Activated naive CD4-positive, alpha-beta T cell treated with anti-CD3 and anti-CD28 coated beads for 36 hours (primary cell): ENCODE measurements at regions not wholly inside any gene's neighbourhood (a gene's known extent, or its start where the extent isn't known, plus 50 kb on each side); places are given as distances from the start of the nearest gene placed in this dataset.
"Not testable (repeated sequence)": the region's sequence is repeated elsewhere in the genome, so short reads cannot be mapped to it uniquely, and the experiment has no call there.

Experiments
- CTCF ChIA-PET: fragments of 350-600 bp; sonication (Branson Sonifier 250); formaldehyde crosslinking; loops from one replicate; lab custom pipeline; 2021; ENCODE audit warnings: antibody characterized with exemption; lab: Charles Lee
- DNase-seq: peaks from one replicate; pipeline ENCODE4 v3.0.0-alpha.2; 2020
- H3K27ac Mint-ChIP-seq: one replicate; pipeline ENCODE4 v1.8.0; 2021; ENCODE audit warnings: mild to moderate bottlenecking, mixed read lengths
- H3K27me3 Mint-ChIP-seq: one replicate; pipeline ENCODE4 v1.8.0; 2021; ENCODE audit warnings: low read depth, mixed read lengths
- H3K36me3 Mint-ChIP-seq: one replicate; pipeline ENCODE4 v1.8.0; 2021; ENCODE audit warnings: low read depth, mixed read lengths
- H3K4me1 Mint-ChIP-seq: one replicate; pipeline ENCODE4 v1.8.0; 2021; ENCODE audit warnings: low read depth, mixed read lengths
- H3K4me3 Mint-ChIP-seq: one replicate; pipeline ENCODE4 v1.8.0; 2021; ENCODE audit warnings: mild to moderate bottlenecking, moderate library complexity, mixed read lengths
- H3K9me3 Mint-ChIP-seq: one replicate; pipeline ENCODE4 v1.8.0; 2021; ENCODE audit warnings: mixed read lengths
- intact Hi-C: fragments of 100-400 bp; cut with micrococcal nuclease; formaldehyde crosslinking; loops from one replicate; pipeline ENCODE4 v1.15.1; 2023

DNA sequence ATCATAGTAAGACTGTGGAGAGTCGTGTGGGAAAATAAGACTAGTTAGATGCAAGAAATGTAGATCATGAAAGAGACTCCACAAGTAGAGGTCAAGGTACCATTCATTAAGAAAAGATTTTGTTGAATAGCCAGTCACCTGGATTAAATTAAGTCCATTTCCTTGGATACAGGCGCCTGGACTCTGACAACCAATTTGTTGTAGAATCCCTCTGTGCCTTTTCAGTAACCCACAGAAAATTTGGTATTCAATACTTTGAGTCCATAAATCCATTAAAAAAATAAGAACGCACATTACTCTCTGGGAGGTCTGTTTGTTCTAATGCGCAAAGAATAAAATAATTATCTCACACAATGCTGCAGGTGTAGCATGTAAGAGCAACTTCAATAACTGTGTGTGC is 469.4 kb downstream of the KLF12 start:
- CTCF ChIA-PET, result no interaction called here
- intact Hi-C loops, result no loop called here
- no peaks in the 10 kb centered on the region for H3K9me3 Mint-ChIP-seq
- H3K36me3 Mint-ChIP-seq, result no peaks in the 10 kb centered on the region
- no peak overlapping the region for H3K4me3 Mint-ChIP-seq
- DNase-seq, result no peak
- H3K4me1 Mint-ChIP-seq, result no peaks in the 10 kb centered on the region
- H3K27ac Mint-ChIP-seq, result no peak overlapping the region
- H3K27me3 Mint-ChIP-seq, result no peaks in the 10 kb centered on the region

DNA sequence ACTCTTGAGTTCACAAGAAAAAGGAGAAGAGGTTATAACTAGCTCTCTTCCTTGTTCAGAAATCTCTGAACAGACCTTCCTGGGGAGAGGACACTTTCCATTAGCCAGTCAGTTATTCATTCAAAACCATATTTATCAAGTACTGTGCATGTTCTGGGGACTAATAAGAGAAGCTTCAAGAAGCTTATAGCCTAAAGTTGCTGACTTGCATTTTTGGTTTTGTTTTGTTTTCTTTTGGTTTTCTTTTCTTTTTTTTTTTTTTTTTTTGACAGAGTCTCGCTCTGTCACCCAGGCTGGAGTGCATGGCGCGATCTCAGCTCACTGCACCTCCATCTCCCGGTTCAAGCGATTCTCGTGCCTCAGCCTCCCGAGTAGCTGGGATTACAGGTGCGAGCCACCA is 471.4 kb downstream of the KLF12 start:
- Mint-ChIP-seq H3K4me1 (no peaks in the 10 kb centered on the region), H3K27me3 (no peaks in the 10 kb centered on the region), H3K27ac (no peak overlapping the region), H3K9me3 (no peaks in the 10 kb centered on the region), H3K4me3 (no peak overlapping the region), H3K36me3 (no peaks in the 10 kb centered on the region)
- CTCF ChIA-PET, result interaction anchor here (0.6 kb wide), 1 partner anchor 347 kb away, joined by 3 read pairs; no protein-coding TSS in a partner anchor
- no peak for DNase-seq
- intact Hi-C loops, result no loop called here

DNA sequence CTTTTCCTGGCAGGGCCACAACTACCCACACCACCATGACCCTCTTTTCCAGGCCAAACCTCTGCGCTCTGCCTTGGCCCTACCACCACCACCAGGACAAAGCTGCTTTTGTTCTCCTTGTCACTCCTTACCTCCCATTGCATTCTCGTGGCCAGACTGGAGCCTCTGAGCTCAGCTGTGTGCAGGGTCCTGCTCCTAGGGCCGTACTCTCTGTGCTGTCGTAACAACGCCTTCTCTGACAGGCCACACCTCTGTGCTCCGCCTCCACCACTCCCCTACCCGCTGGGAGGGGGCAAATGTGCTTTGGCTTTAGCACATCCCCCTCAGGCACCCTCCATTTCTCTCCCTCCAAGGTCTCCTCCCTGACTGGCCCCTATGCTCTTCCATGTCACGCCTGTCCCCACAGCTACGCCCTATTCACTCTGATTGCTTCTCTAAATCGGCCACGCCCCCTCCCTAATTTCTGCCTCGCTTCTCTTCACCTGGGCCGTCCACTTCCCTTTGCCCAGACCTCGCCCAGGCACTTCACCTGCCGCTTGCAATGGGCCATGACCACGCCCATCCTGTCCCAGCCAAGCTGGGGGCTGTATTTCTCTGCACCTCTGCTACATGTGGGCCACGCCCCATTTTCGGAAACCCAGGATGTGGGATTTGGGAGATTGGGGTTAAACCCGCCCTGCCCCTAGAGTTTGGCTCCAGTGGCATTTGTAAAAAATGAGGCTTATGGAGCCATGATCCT is 472.3 kb downstream of the KLF12 start:
- H3K9me3 Mint-ChIP-seq, result no peaks in the 10 kb centered on the region
- H3K4me3 Mint-ChIP-seq, result no peak overlapping the region
- H3K27me3 Mint-ChIP-seq, result no peaks in the 10 kb centered on the region
- H3K36me3 Mint-ChIP-seq, result no peaks in the 10 kb centered on the region
- peak overlapping the region; percentile 21 for H3K27ac Mint-ChIP-seq
- no peaks in the 10 kb centered on the region for H3K4me1 Mint-ChIP-seq
- intact Hi-C loops, result no loop called here
- no peak for DNase-seq
- CTCF ChIA-PET, result no interaction called here

DNA sequence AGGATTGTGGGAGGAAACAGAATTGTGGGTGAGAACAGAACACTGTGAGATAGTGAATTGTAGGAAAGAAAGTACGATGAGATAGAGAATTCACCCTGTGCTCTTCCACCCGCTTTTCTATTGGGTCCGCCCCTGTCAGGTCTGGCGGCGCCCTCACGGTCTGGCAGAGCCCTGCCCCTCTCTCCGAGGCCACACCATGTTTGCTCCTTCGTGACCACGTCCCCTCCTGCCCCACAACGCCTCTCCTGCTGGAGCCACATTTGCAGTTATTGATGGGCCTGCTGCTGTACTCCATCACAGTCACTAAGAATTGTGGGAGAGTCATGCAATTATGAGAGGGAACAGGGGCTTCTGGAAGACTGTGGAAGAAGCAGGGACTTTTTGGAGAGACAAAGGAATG is 473.1 kb downstream of the KLF12 start:
- intact Hi-C loops, result no loop called here
- Mint-ChIP-seq H3K36me3 (no peaks in the 10 kb centered on the region), H3K4me3 (no peak overlapping the region), H3K4me1 (no peaks in the 10 kb centered on the region), H3K9me3 (no peaks in the 10 kb centered on the region), H3K27me3 (no peaks in the 10 kb centered on the region), H3K27ac (no peak overlapping the region)
- CTCF ChIA-PET, result no interaction called here
- no peak for DNase-seq

DNA sequence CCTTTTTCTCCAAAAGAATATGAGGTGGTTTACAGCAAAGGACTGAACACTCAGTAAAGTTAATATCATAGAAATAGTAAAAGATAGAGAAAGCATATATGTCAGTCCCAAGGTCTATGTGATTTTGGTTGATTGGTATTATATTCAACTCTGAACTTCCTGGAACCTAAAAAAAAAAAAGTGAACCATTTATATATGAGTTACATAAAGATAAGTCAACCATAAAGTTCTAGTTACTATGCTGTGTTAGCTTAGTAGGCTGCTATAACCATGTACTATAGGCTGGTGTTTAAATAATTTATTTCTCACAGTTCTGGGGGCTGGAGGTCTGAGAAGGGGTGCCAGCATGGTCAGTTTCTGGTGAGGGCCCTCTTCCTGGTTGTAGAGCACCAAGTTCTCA is 475.6 kb downstream of the KLF12 start:
- intact Hi-C loops, result no loop called here
- CTCF ChIA-PET, result no interaction called here
- no peaks in the 10 kb centered on the region for H3K9me3 Mint-ChIP-seq

DNA sequence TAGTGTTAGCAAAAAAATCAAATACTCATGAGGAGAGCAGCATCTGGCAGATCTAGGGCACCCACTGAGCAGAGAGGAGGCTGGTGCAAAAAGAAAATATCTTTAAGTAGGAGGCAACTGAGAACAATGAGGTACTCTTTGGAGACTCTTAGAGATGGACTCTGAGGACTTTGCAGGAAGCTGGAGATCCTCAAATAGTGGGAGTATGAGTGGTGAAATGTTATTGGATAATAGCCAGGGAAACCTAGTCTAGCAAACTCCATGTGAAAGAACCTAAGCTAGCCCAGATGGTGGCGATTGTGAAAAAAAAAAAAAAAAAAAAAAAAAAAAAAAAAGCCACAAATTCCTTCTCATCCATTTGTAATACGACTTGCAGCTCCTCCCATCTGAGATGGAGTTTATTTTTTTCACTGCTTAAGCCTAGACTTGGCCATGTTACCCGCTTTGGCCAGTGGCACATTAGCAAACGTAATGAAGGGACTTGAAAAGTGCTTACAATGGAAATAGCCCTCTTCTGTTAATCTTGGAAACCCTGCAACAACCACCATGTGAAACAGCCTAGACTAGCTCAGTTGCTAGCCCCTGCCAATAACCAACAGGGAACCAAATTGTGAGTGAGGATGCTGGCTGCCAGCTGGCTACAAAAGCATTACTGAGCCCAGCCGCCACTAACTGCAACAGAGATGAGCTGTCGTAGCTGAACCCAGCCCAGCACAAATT is 476.2 kb downstream of the KLF12 start:
- Mint-ChIP-seq H3K4me3 (no peak overlapping the region), H3K9me3 (no peaks in the 10 kb centered on the region), H3K27me3 (no peaks in the 10 kb centered on the region), H3K36me3 (no peaks in the 10 kb centered on the region), H3K4me1 (no peaks in the 10 kb centered on the region), H3K27ac (no peak overlapping the region)
- intact Hi-C loops, result no loop called here
- CTCF ChIA-PET, result interaction anchor here (0.6 to 1.1 kb wide), 2 partner anchors 9 to 1237 kb away, joined by 4 read pairs; no protein-coding TSS in a partner anchor
- DNase-seq, result no peak

More for the DNA sequence above, 475.6 kb downstream of the KLF12 start:
- no peak for DNase-seq
- H3K4me1 Mint-ChIP-seq, result no peaks in the 10 kb centered on the region
- H3K4me3 Mint-ChIP-seq, result no peak overlapping the region
- H3K36me3 Mint-ChIP-seq, result no peaks in the 10 kb centered on the region
- no peak overlapping the region for H3K27ac Mint-ChIP-seq
- no peaks in the 10 kb centered on the region for H3K27me3 Mint-ChIP-seq

DNA sequence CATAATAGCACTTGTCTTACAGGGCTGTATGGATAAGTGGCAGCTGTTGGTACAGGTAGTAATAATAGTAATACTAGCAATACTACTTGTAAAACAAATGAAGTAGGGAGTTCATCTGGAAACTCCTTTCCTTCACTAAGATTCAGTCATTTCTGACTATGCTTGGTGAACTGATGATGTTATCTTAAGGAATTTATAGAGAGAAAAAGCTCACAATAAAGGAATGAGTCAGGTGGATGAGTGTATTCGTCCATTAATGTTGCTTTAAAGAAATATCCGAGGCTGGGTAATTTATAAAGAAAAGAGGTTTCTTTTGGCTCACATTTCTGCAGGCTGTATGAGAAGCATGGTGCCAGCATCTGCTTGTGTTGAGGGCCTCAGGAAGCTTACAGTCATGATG is 477.3 kb downstream of the KLF12 start:
- DNase-seq, result no peak
- Mint-ChIP-seq H3K4me3 (no peak overlapping the region), H3K27ac (no peak overlapping the region), H3K4me1 (no peaks in the 10 kb centered on the region), H3K27me3 (no peaks in the 10 kb centered on the region), H3K9me3 (no peaks in the 10 kb centered on the region), H3K36me3 (no peaks in the 10 kb centered on the region)
- intact Hi-C loops, result loop anchor here (1.0 kb wide), 1 partner anchor 35 kb away; no protein-coding TSS in a partner anchor
- CTCF ChIA-PET, result no interaction called here

- Mint-ChIP-seq H3K36me3 (no peaks in the 10 kb centered on the region), H3K4me1 (no peaks in the 10 kb centered on the region), H3K9me3 (peaks cover 4% of the 10 kb centered on the region), H3K27me3 (no peaks in the 10 kb centered on the region), H3K4me3 (no peak overlapping the region), H3K27ac (no peak overlapping the region)
- DNase-seq, result no peak
- CTCF ChIA-PET, result interaction anchor here (0.6 kb wide), 1 partner anchor 121 kb away, joined by 3 read pairs; no protein-coding TSS in a partner anchor
- intact Hi-C loops, result no loop called here
Observed at GRCh38 chr13:73653688-73654087, 480.5 kb downstream of the KLF12 start.

DNA sequence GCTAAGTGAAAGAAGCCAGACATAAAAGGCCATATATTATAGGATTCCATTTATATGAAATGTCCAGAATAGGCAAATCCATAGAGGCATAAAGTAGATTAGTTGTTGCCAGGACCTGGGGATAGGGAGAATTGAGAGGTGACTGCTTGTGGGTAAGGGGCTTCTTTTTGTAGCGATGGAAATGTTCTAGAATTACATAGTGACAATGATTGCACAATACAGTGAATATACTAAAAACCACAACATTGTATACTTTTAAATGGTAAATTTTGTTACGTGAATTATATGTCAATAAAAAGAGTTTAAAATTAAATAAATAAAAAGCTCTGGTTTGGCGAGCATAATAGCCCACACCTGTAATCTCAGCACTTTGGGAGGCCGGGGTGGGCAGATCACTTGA is 486.8 kb downstream of the KLF12 start:
- intact Hi-C loops, result no loop called here
- Mint-ChIP-seq H3K36me3 (no peaks in the 10 kb centered on the region), H3K27me3 (no peaks in the 10 kb centered on the region), H3K4me1 (no peaks in the 10 kb centered on the region), H3K9me3 (peaks cover 6% of the 10 kb centered on the region), H3K27ac (no peak overlapping the region), H3K4me3 (no peak overlapping the region)
- no peak for DNase-seq
- CTCF ChIA-PET, result interaction anchor here (0.7 kb wide), 1 partner anchor 8 kb away, joined by 4 read pairs; no protein-coding TSS in a partner anchor

DNA sequence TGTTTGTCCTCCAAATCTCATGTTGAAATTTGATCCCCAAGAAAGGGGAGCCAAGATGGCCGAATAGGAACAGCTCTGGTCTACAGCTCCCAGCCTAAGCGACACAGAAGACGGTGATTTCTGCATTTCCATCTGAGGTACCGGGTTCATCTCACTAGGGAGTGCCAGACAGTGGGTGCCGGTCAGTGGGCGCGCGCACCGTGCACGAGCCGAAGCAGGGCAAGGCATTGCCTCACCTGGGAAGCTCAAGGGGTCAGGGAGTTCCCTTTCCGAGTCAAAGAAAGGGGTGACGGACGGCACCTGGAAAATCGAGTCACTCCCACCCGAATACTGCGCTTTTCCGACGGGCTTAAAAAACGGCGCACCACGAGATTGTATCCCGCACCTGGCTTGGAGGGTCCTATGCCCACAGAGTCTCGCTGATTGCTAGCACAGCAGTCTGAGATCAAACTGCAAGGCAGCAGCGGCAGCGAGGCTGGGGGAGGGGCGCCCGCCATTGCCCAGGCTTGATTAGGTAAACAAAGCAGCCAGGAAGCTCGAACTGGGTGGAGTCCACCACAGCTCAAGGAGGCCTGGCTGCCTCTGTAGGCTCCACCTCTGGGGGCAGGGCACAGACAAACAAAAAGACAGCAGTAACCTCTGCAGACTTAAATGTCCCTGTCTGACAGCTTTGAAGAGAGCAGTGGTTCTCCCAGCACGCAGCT is 493.6 kb downstream of the KLF12 start:
- H3K9me3 Mint-ChIP-seq, intact Hi-C loops, H3K36me3 Mint-ChIP-seq, H3K27ac Mint-ChIP-seq, CTCF ChIA-PET, H3K4me3 Mint-ChIP-seq, H3K4me1 Mint-ChIP-seq, H3K27me3 Mint-ChIP-seq, DNase-seq: not testable (repeated sequence)

DNA sequence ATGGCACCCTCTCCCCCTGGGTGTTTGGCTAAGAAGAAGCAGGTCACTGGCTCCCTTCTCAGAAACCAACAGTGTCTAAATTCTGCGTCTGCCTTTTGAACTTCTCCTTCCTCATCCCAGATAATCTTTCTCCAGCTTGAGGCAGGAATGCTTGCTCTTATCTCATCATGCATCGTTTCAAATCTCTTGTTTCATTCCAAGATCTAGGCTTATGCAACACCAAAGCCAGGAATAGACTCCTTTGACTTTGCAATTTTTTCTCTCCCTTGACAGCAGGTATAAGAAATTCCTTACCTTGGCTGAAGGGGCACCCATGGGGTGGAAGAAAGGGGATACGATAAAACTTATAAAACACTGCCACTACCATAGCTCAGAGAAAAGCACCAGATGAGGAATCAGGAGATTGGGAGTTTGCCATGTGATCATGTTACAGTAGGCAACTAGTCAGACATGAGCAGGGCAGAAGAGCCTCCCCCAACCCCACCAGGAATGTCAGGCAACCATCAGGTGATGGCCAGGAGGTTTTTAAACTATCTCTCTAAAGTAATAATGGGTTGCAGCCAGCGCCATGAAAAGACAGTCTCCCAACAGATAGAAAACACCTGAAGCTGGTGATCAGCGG is 498.9 kb downstream of the KLF12 start:
- CTCF ChIA-PET, result no interaction called here
- Mint-ChIP-seq H3K27ac (no peak overlapping the region), H3K9me3 (peaks cover under 1% of the 10 kb centered on the region), H3K4me3 (no peak overlapping the region), H3K4me1 (peaks cover 25% of the 10 kb centered on the region), H3K36me3 (no peaks in the 10 kb centered on the region), H3K27me3 (no peaks in the 10 kb centered on the region)
- intact Hi-C loops, result no loop called here
- no peak for DNase-seq

- Mint-ChIP-seq H3K9me3 (no peaks in the 10 kb centered on the region), H3K4me1 (peaks cover 25% of the 10 kb centered on the region), H3K27me3 (no peaks in the 10 kb centered on the region), H3K4me3 (no peak overlapping the region), H3K36me3 (no peaks in the 10 kb centered on the region), H3K27ac (no peak overlapping the region)
- DNase-seq, result no peak
- intact Hi-C loops, result no loop called here
- CTCF ChIA-PET, result no interaction called here
Observed at GRCh38 chr13:73633817-73634460, 500.3 kb downstream of the KLF12 start.
